ENCODE measurements at regions not wholly inside any gene's neighbourhood (a gene's known extent, or its start where the extent isn't known, plus 50 kb on each side); places are given as distances from the start of the nearest gene placed in this dataset.

- POLR2A ChIA-PET (ENCODE audit: unreplicated experiment): no interaction called here
- H3K4me2 ChIP-seq (ENCODE audit: low read length): no peak overlapping the region
- H3K36me3 ChIP-seq (ENCODE audit: low read depth, low read length): no peaks in the 10 kb centered on the region
- no peaks in the 10 kb centered on the region for H3K27me3 ChIP-seq (ENCODE audit: low read length)
- H3K9me3 ChIP-seq (ENCODE audit: low read length): no peaks in the 10 kb centered on the region
- no peak overlapping the region for H3K4me3 ChIP-seq (ENCODE audit: low read length)
- no peak for TF ChIP-seq EZH2phosphoT487 (IDR thresholded peaks at IDR 0.05; ENCODE audit: borderline replicate concordance, low read length)
- TF ChIP-seq, protein P1, sequence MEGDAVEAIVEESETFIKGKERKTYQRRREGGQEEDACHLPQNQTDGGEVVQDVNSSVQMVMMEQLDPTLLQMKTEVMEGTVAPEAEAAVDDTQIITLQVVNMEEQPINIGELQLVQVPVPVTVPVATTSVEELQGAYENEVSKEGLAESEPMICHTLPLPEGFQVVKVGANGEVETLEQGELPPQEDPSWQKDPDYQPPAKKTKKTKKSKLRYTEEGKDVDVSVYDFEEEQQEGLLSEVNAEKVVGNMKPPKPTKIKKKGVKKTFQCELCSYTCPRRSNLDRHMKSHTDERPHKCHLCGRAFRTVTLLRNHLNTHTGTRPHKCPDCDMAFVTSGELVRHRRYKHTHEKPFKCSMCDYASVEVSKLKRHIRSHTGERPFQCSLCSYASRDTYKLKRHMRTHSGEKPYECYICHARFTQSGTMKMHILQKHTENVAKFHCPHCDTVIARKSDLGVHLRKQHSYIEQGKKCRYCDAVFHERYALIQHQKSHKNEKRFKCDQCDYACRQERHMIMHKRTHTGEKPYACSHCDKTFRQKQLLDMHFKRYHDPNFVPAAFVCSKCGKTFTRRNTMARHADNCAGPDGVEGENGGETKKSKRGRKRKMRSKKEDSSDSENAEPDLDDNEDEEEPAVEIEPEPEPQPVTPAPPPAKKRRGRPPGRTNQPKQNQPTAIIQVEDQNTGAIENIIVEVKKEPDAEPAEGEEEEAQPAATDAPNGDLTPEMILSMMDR (conservative IDR thresholded peaks at IDR 0.05; ENCODE audit: low read depth, low read length): no peak
- no peak for TF ChIP-seq EZH2 (IDR thresholded peaks at IDR 0.05; ENCODE audit: low read length, unreplicated experiment)
- no peak overlapping the region for H2AFZ ChIP-seq (ENCODE audit: low read length)
- H3K4me1 ChIP-seq (ENCODE audit: insufficient read depth, low read length): peaks cover 30% of the 10 kb centered on the region
- H3K79me2 ChIP-seq (ENCODE audit: low read length): no peaks in the 10 kb centered on the region
- ATAC-seq (no peak), DNase-seq (no peak)
- BruUV-seq (replicated peaks): no TSS peak
- H3K9ac ChIP-seq (ENCODE audit: low read length): no peak overlapping the region
- H3K27ac ChIP-seq (ENCODE audit: low read length): no peak overlapping the region
- H3K9me2 ChIP-seq (replicated peaks; ENCODE audit: low read length): no peaks in the 10 kb centered on the region
- no peaks in the 10 kb centered on the region for H3F3A ChIP-seq (ENCODE audit: low read length, unreplicated experiment)
- CTCF ChIA-PET: no interaction called here
- intact Hi-C loops (cut with micrococcal nuclease): no loop called here
- no peaks in the 10 kb centered on the region for H4K20me1 ChIP-seq (ENCODE audit: low read length)
These were observed 210.6 kb downstream of the KDR start for GRCh38 chr4:54914781-54915180.

GRCh38 chr4:54913751-54914526 is 211.5 kb downstream of the KDR start:
- no peaks in the 10 kb centered on the region for H3F3A ChIP-seq (ENCODE audit: low read length, unreplicated experiment)
- peak overlapping the region; percentile 42 for H3K27ac ChIP-seq (ENCODE audit: low read length)
- BruUV-seq (replicated peaks): no TSS peak
- ATAC-seq (no peak), DNase-seq (peak; percentile 68)
- no peak for TF ChIP-seq EZH2phosphoT487 (IDR thresholded peaks at IDR 0.05; ENCODE audit: borderline replicate concordance, low read length)
- H3K9ac ChIP-seq (ENCODE audit: low read length): no peak overlapping the region
- H2AFZ ChIP-seq (ENCODE audit: low read length): no peak overlapping the region
- ChIA-PET POLR2A (ENCODE audit: unreplicated experiment) (no interaction called here), CTCF (no interaction called here)
- intact Hi-C loops (cut with micrococcal nuclease): no loop called here
- no peaks in the 10 kb centered on the region for H4K20me1 ChIP-seq (ENCODE audit: low read length)
- H3K9me2 ChIP-seq (replicated peaks; ENCODE audit: low read length): no peaks in the 10 kb centered on the region
- no peaks in the 10 kb centered on the region for H3K79me2 ChIP-seq (ENCODE audit: low read length)
- H3K9me3 ChIP-seq (ENCODE audit: low read length): no peaks in the 10 kb centered on the region
- H3K4me3 ChIP-seq (ENCODE audit: low read length): no peak overlapping the region
- H3K4me2 ChIP-seq (ENCODE audit: low read length): peak overlapping the region; percentile 28
- H3K36me3 ChIP-seq (ENCODE audit: low read depth, low read length): no peaks in the 10 kb centered on the region
- H3K4me1 ChIP-seq (ENCODE audit: insufficient read depth, low read length): peaks cover 30% of the 10 kb centered on the region
- H3K27me3 ChIP-seq (ENCODE audit: low read length): no peaks in the 10 kb centered on the region

- no peaks in the 10 kb centered on the region for H3K27me3 ChIP-seq (ENCODE audit: low read length)
- CTCF ChIA-PET: no interaction called here
- H3K4me3 ChIP-seq (ENCODE audit: low read length): no peak overlapping the region
- intact Hi-C loops (cut with micrococcal nuclease): no loop called here
- peak overlapping the region; percentile 3; the same call in 1 of the 2 replicates for H3K4me2 ChIP-seq (ENCODE audit: low read length)
- no TSS peak for BruUV-seq (replicated peaks)
- H3K79me2 ChIP-seq (ENCODE audit: low read length): no peaks in the 10 kb centered on the region
- H3K9me2 ChIP-seq (replicated peaks; ENCODE audit: low read length): no peaks in the 10 kb centered on the region
- DNase-seq (peak; percentile 64), ATAC-seq (no peak)
- H2AFZ ChIP-seq (ENCODE audit: low read length): no peak overlapping the region
- POLR2A ChIA-PET (ENCODE audit: unreplicated experiment): no interaction called here
- peaks cover 30% of the 10 kb centered on the region for H3K4me1 ChIP-seq (ENCODE audit: insufficient read depth, low read length)
- H3K9me3 ChIP-seq (ENCODE audit: low read length): no peaks in the 10 kb centered on the region; the same call in 1 of the 2 replicates
- H3K27ac ChIP-seq (ENCODE audit: low read length): no peak overlapping the region
- TF ChIP-seq EZH2 (IDR thresholded peaks at IDR 0.05; ENCODE audit: low read length, unreplicated experiment) (no peak), EZH2phosphoT487 (IDR thresholded peaks at IDR 0.05; ENCODE audit: borderline replicate concordance, low read length) (no peak)
- TF ChIP-seq, protein P1 (conservative IDR thresholded peaks at IDR 0.05; ENCODE audit: low read depth, low read length): no peak
- no peaks in the 10 kb centered on the region for H4K20me1 ChIP-seq (ENCODE audit: low read length)
- no peaks in the 10 kb centered on the region for H3F3A ChIP-seq (ENCODE audit: low read length, unreplicated experiment)
- no peak overlapping the region for H3K9ac ChIP-seq (ENCODE audit: low read length)
- H3K36me3 ChIP-seq (ENCODE audit: low read depth, low read length): no peaks in the 10 kb centered on the region
These were observed 213.2 kb downstream of the KDR start for GRCh38 chr4:54912155-54912554.

Data from PC-3 (cell line).